Chondrocyte (in vitro differentiated cells): ENCODE measurements at regions not wholly inside any gene's neighbourhood (a gene's known extent, or its start where the extent isn't known, plus 50 kb on each side); places are given as distances from the start of the nearest gene placed in this dataset.

Experiments
- DNase-seq: peaks from one replicate; pipeline ENCODE4 v3.0.0; 2021; ENCODE audit warnings: mixed read lengths, low spot score
- H3K27ac Mint-ChIP-seq: one replicate; pipeline ENCODE4 v1.8.0; 2021; ENCODE audit warnings: mild to moderate bottlenecking, moderate library complexity, mixed read lengths; ENCODE audit not compliant: unreplicated experiment
- H3K27me3 Mint-ChIP-seq: 2 replicates; pipeline ENCODE4 v1.8.0; 2021; ENCODE audit warnings: low read depth, mixed read lengths
- H3K36me3 Mint-ChIP-seq: 2 replicates; pipeline ENCODE4 v1.8.0; 2021; ENCODE audit warnings: low read depth, mixed read lengths
- H3K4me1 Mint-ChIP-seq: 2 replicates; pipeline ENCODE4 v1.8.0; 2021; ENCODE audit warnings: low read depth, mild to moderate bottlenecking, mixed read lengths
- H3K4me3 Mint-ChIP-seq: one replicate; pipeline ENCODE4 v1.8.0; 2021; ENCODE audit warnings: mild to moderate bottlenecking, moderate library complexity, mixed read lengths; ENCODE audit not compliant: unreplicated experiment
- H3K9me3 Mint-ChIP-seq: 2 replicates; pipeline ENCODE4 v1.8.0; 2021; ENCODE audit warnings: low read depth, mixed read lengths
- TF ChIP-seq, protein P1 (sequence below): fragments of 200-600 bp; sonication (generic); IDR thresholded peaks from 2 replicates; pipeline ENCODE4 v1.5.0; 2021; ENCODE audit warnings: antibody characterized with exemption, mild to moderate bottlenecking, moderate library complexity

DNA sequence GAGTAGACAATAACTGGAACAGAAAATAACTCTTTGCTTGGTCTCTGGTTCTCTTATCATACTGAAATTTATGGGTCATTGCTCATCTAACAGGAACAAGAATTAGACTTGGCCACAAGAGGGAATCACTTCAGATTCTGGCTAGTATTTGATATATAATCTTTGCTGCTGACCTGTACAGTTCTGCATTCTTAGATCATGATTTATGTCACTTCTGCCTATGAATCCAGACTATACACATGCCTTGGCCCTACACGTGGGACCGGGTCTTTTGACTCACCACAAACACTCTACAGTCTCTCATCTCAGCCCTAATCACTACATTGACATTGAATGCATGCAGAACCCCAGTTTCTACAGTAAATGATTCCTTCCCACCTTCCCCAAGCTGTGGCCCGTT, 162.5 kb upstream of the SOX2 start:
- no peak for DNase-seq
- Mint-ChIP-seq H3K9me3 (peaks cover 4% of the 10 kb centered on the region), H3K36me3 (no peaks in the 10 kb centered on the region)

DNA sequence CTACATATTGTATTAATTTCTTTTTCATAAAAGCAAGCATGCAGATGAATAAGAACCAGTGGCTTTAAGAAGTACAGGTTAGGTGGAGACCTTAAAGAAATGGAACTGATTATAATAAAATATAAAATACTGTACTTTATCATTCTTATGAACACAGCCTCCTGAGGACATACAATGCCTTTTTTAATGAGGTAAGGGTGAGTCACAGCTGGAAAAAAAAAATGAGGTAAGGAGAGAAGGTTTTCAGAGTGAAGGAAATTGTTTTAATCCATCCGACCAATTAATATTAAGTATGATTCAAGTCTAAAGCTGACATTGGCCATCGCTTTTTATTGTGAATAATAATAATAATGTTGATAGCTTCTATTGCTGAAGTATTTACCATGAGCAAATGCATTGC, 170.3 kb upstream of the SOX2 start:
- Mint-ChIP-seq H3K27me3 (no peaks in the 10 kb centered on the region), H3K9me3 (peaks cover 4% of the 10 kb centered on the region)
- TF ChIP-seq, protein P1, sequence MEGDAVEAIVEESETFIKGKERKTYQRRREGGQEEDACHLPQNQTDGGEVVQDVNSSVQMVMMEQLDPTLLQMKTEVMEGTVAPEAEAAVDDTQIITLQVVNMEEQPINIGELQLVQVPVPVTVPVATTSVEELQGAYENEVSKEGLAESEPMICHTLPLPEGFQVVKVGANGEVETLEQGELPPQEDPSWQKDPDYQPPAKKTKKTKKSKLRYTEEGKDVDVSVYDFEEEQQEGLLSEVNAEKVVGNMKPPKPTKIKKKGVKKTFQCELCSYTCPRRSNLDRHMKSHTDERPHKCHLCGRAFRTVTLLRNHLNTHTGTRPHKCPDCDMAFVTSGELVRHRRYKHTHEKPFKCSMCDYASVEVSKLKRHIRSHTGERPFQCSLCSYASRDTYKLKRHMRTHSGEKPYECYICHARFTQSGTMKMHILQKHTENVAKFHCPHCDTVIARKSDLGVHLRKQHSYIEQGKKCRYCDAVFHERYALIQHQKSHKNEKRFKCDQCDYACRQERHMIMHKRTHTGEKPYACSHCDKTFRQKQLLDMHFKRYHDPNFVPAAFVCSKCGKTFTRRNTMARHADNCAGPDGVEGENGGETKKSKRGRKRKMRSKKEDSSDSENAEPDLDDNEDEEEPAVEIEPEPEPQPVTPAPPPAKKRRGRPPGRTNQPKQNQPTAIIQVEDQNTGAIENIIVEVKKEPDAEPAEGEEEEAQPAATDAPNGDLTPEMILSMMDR = no peak

More for the DNA sequence above, 162.5 kb upstream of the SOX2 start:
- H3K4me3 Mint-ChIP-seq = no peak overlapping the region
- no peak overlapping the region for H3K27ac Mint-ChIP-seq
- peaks cover 4% of the 10 kb centered on the region for H3K27me3 Mint-ChIP-seq
- no peaks in the 10 kb centered on the region for H3K4me1 Mint-ChIP-seq
- TF ChIP-seq, protein P1 = no peak

DNA sequence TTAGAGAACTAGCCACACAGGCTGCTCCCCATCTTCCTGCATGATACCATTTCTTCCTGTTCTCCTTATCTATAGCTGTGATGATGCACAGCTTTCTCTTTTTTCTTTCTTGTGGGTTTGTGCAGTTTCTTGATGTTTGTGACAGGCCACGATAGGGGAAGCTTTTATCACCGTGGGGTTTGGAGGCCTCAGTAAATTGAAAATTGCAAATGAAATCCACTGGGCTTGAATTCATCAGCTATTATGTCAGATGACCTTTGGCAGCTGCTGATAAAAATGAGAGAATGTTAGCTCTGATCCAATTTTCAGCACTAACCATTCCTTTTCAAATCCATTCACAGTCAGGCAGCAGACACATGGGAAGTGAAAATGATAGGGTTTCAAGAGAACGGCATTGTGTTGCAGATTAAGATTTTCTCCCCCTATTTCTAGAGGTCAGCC, 176.9 kb upstream of the SOX2 start:
- Mint-ChIP-seq H3K27me3 (peaks cover 10% of the 10 kb centered on the region), H3K9me3 (no peaks in the 10 kb centered on the region), H3K27ac (no peak overlapping the region), H3K4me3 (no peak overlapping the region), H3K4me1 (no peaks in the 10 kb centered on the region), H3K36me3 (no peaks in the 10 kb centered on the region)
- DNase-seq = no peak
- TF ChIP-seq, protein P1 = no peak

More for the DNA sequence above, 170.3 kb upstream of the SOX2 start:
- H3K4me3 Mint-ChIP-seq = no peak overlapping the region
- H3K36me3 Mint-ChIP-seq = no peaks in the 10 kb centered on the region
- H3K4me1 Mint-ChIP-seq = no peaks in the 10 kb centered on the region
- no peak for DNase-seq
- no peak overlapping the region for H3K27ac Mint-ChIP-seq

DNA sequence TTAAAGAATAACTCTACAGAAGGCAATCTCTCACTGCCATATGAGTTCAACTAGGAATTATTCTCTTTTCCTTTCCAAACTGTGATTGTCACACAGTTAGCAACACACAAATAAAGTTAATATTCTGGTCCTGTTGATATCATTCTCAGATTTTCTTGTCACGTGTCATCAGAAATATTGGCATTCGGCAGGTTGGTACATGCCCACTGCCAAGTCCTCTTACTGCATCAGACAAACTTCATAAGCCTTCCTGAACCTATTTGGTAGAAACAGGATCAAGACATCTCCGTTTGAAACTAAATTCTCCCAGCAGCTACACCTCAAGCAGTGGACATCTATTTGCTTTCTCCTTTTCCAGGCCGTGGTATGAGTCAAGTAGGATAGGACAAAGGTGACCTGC, 177.9 kb upstream of the SOX2 start:
- Mint-ChIP-seq H3K4me3 (no peak overlapping the region), H3K27me3 (peaks cover 10% of the 10 kb centered on the region), H3K4me1 (no peaks in the 10 kb centered on the region), H3K27ac (no peak overlapping the region), H3K36me3 (no peaks in the 10 kb centered on the region), H3K9me3 (peaks cover 1% of the 10 kb centered on the region)
- TF ChIP-seq, protein P1 = no peak
- DNase-seq = no peak

DNA sequence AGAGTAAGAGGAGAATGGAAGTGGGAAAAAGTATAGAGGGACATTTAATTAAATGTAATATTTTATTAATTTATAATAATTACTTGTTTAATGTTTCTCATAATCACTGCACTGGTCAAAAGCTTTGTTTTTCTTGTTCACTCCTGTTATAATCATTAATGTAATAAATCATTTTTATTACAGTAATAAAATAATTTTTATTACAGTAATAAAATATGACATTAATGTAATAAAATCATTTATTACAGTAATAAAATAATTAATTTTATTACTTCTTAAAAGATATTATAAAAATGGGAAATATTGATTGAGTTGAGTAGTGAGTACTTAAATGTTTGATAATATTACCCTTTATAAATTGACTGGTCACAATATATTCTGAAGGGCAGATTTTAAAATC, 181.1 kb upstream of the SOX2 start:
- Mint-ChIP-seq H3K4me3 (no peak overlapping the region), H3K27ac (no peak overlapping the region), H3K27me3 (peaks cover 10% of the 10 kb centered on the region), H3K9me3 (peaks cover 13% of the 10 kb centered on the region), H3K36me3 (no peaks in the 10 kb centered on the region), H3K4me1 (no peaks in the 10 kb centered on the region)
- no peak for DNase-seq
- TF ChIP-seq, protein P1 = no peak
